AG09309 (cell line): ENCODE measurements at regions not wholly inside any gene's neighbourhood (a gene's known extent, or its start where the extent isn't known, plus 50 kb on each side); places are given as distances from the start of the nearest gene placed in this dataset.

Experiments used
- DNase-seq: peaks from one replicate; pipeline ENCODE4 v3.0.0-alpha.2; 2010; ENCODE audit warnings: low read depth
- H3K4me3 ChIP-seq: 2 replicates; pipeline ENCODE4 v1.5.1; 2011; ENCODE audit warnings: mild to moderate bottlenecking, low read depth, low read length, moderate library complexity; ENCODE audit not compliant: control insufficient read depth
- TF ChIP-seq, protein P1 (sequence below): IDR thresholded peaks from 2 replicates; pipeline ENCODE4 v1.5.1; 2011; ENCODE audit warnings: mild to moderate bottlenecking, low read depth, low read length, inconsistent platforms; ENCODE audit not compliant: insufficient read depth, control insufficient read depth; ENCODE audit errors: missing control alignments

DNA sequence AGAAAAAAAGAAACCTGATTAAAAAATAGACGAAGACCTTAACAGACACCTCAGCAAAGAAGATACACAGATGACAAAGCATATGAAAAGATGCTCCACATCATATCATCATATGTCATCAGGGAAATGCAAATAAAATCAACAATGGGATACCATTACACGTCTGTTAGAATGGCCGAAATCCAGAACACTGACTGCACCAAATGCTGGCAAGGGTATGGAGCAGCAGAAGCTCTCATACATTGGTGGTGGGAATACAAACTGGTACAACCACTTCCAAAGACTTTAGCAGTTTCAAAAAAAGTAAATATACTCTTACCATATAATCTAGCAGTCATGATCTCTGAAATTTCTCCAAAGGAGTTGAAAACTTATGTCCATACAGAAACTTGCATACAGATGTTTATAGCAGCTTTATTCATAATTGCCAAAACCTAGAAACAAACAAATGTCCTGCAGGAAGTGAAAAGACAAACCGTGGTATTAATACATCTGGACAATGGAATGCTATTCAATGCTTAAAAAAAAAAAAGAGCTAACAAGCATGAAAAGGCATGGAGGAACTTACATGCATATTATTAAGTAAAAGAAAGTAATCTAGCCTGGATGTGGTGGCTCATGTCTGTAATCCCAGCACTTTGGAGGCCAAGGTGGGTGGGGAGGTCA is 107.4 kb downstream of the HES1 start:
- TF ChIP-seq, protein P1, sequence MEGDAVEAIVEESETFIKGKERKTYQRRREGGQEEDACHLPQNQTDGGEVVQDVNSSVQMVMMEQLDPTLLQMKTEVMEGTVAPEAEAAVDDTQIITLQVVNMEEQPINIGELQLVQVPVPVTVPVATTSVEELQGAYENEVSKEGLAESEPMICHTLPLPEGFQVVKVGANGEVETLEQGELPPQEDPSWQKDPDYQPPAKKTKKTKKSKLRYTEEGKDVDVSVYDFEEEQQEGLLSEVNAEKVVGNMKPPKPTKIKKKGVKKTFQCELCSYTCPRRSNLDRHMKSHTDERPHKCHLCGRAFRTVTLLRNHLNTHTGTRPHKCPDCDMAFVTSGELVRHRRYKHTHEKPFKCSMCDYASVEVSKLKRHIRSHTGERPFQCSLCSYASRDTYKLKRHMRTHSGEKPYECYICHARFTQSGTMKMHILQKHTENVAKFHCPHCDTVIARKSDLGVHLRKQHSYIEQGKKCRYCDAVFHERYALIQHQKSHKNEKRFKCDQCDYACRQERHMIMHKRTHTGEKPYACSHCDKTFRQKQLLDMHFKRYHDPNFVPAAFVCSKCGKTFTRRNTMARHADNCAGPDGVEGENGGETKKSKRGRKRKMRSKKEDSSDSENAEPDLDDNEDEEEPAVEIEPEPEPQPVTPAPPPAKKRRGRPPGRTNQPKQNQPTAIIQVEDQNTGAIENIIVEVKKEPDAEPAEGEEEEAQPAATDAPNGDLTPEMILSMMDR: no peak
- no peak overlapping the region for H3K4me3 ChIP-seq
- DNase-seq: no peak

DNA sequence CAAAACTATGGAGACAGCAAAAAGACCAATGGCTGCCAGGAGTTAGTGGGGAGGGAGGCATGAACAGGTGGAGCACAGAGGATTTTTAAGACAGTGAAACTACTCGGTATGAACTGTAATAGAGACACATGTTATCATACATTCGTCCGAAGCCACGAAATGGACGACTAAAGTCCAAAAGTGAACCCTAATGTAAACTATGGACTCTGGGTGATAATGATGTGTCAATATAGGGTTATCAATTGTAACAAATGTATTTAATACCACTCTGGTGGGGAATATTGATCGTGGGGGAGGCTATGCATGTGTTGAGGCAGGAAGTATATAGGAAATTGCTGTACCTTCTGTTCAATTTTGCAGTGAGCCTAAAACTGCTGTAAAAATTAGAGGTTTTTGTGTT is 107.0 kb downstream of the CPN2 start:
- no peak for DNase-seq
- no peak overlapping the region for H3K4me3 ChIP-seq
- TF ChIP-seq, protein P1: no peak

DNA sequence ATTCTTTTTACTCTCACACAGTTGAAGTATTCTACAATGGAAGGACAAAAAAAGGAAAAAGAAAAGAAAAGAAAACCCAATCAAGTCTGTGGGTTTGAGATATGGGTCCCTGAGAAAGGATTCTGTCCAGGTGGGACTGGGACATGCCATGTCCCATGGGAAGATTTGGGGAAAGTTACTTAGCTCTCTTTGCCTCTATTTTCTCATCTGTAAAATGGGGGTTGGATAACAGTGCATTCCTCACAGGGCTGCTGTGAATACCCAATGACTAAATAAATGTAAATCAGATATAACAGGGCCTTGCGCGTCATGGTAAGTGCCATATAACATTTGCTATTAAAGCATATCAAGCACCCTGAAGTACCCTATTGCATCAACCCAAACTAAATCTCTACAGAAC is 105.7 kb downstream of the CPN2 start:
- TF ChIP-seq, protein P1: no peak
- no peak overlapping the region for H3K4me3 ChIP-seq
- no peak for DNase-seq

DNA sequence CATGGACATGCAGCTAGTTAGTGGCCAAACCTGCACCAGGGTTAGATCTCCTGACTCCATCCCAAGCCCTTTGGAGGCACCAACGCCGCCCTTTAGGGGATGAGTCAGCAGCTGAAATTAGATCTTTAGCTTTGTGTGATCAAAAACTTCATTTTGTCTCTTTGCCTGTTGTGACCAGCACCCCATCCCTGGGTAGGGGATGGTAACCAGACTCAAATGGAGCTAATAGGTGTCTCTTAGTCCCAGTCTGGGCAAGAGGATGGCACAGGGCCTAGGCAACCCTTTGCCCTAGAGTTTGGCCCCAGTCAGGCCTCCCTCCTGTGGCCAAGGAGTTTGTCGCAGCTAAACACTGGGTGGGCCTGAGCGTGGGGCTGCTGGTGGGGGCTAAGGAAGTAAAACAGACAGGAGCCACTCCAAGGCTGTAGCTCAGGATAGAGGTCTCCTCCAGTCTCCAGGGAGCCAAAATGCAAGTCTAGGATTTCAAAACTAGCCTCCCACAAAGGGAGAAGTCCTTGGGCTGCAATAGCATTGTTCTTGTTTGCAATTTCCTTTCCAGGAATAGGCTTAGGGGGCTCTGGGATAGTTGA is 105.1 kb downstream of the CPN2 start:
- TF ChIP-seq, protein P1: no peak
- no peak overlapping the region for H3K4me3 ChIP-seq
- DNase-seq: no peak

DNA sequence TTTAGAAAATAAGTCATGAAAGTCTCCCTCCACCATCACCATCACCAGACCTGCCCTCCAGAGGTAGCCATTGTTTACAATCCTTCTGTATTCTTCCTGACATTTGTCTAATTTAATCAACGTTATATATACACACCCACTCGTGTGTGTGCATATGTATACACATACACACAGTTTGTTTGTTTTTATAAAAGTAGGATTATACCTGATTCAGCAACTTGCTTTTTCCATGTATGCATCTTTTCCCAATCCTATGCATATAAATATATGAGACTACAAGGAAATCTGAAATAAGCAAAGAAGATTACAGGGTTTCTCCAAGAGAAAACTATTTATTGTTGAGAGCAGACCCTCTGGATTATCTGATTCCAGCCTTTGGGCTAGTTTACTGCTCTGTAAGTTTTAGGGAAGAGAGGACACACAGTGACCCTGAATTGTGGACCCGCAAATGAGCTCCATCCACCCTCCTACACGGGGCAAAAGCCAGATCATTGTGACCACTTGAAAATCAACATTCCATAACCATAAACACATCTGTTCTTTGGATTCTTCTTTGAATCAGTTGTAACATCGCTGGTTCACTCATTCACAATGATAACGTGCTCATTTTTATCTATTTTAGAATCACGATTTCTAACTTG is 104.3 kb downstream of the CPN2 start:
- no peak overlapping the region for H3K4me3 ChIP-seq
- DNase-seq: no peak
- TF ChIP-seq, protein P1: no peak

DNA sequence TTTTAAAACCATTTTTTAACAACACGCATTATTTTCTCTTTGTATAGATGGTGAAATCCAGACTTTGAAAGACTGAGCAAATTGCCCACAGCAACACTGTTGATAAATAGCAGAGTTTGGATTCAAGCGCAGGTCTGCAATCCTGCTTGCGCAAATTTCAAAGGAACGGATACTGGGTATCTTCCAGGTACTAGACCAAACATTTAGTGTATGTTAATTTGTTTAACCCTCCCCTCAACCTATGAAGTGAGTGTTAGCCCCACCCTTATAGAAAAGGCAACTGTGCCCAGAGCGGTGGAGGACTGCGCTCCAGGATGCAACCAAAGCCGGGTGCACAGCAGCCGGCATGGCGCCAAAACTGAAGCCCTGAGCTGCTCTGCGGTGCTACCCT is 103.8 kb downstream of the CPN2 start:
- no peak overlapping the region for H3K4me3 ChIP-seq
- TF ChIP-seq, protein P1: no peak
- DNase-seq: no peak
